ENCODE measurements at regions not wholly inside any gene's neighbourhood (a gene's known extent, or its start where the extent isn't known, plus 50 kb on each side); places are given as distances from the start of the nearest gene placed in this dataset.

DNA sequence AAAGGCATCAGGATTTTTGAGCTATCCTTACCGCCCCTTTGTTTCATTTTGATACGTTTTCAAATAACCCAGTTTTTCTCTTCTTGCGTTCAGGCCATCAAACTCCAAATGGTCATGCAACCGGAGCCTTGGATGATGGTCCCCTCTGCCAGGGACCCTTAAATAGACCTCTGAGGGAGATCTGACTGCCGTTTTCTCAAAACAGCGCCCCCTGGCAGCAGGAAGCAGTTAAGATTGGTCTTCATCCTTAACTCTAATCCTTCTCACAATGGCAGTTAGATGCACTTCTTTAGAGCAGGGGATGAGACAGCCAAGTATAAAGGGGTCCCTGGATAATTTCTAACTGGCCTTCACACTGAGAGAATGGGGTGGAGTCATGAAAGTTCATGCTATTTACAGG lies 525.0 kb upstream of the SPANXN1 start:
- TF ChIP-seq POLR2A (IDR thresholded peaks at IDR 0.05; ENCODE audit: control extremely low read depth in 1 of 2, low read depth in 2 of 2, low read length in 2 of 2) (no peak), SP2 (IDR thresholded peaks at IDR 0.05; ENCODE audit: low read length) (no peak), EP300 (IDR thresholded peaks at IDR 0.05; ENCODE audit: borderline replicate concordance in 1 of 2, low read depth in 2 of 2, low read length in 2 of 2) (no peak), MAFK (IDR thresholded peaks at IDR 0.05; ENCODE audit: low read depth, low read length) (no peak), CTCF (IDR thresholded peaks at IDR 0.05; ENCODE audit: control extremely low read depth in 1 of 3, insufficient read depth in 1 of 3, low read depth in 1 of 3, low read length in 3 of 3) (peak; percentile 4 to 49 (median 40)), SIN3A (conservative IDR thresholded peaks at IDR 0.05 in 1 of 2, IDR thresholded peaks at IDR 0.05 in 1 of 2; ENCODE audit: low read depth in 1 of 2, low read length in 2 of 2) (no peak), EGR1 (IDR thresholded peaks at IDR 0.05; ENCODE audit: borderline replicate concordance, low read depth, low read length) (no peak), GABPA (IDR thresholded peaks at IDR 0.05; ENCODE audit: borderline replicate concordance, insufficient read depth, low read length) (no peak)

Data from H1 (cell line).